GM20431 (cell line): ENCODE measurements at regions not wholly inside any gene's neighbourhood (a gene's known extent, or its start where the extent isn't known, plus 50 kb on each side); places are given as distances from the start of the nearest gene placed in this dataset.
"Not testable (repeated sequence)": the region's sequence is repeated elsewhere in the genome, so short reads cannot be mapped to it uniquely, and the experiment has no call there.

ENCODE experiments used
- in situ Hi-C: fragments of 300-500 bp; cut with MseI, MboI; formaldehyde crosslinking; loops from one replicate; pipeline ENCODE4 v1.15.0; 2020; ENCODE audit warnings: low sequenced_read_pairs; ENCODE audit not compliant: unreplicated experiment

DNA sequence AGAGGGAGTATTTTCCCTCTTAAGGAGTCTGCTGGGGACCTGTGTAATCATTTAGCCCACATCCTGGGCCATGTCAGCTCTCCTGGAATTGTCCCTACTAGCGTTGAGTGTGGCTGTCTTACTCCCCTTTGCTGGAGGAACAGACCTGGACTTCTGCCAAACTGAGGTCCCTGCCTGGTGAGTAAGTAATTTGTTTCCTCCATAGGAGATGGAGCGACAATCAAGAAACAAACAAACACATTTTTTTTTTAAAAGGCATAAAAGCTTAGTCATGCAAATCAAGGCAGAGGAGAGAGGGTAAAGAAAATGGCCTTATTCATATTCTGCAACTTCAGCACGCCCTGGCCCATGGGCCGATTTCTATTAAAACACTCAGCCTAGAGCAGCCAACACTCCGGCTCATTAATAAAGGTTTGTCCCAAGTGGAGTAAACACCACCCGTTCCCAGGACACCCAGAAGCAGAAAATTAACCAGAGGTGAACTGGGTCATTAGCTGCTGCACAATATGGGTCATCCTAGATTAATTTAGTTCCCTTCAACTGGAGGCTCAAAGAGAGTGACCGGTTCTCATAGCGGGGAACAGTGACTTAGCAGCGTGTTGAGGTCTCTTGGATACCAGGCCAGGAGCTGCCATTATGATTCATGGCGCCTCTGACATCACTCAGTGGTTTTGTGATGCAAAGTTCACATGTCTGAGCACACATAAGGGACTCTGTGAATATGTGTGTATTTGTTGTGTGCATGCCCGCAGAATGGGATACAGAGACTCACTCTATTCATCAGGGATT lies 165.0 kb upstream of the SULF2 start:
- in situ Hi-C loops: no loop called here

DNA sequence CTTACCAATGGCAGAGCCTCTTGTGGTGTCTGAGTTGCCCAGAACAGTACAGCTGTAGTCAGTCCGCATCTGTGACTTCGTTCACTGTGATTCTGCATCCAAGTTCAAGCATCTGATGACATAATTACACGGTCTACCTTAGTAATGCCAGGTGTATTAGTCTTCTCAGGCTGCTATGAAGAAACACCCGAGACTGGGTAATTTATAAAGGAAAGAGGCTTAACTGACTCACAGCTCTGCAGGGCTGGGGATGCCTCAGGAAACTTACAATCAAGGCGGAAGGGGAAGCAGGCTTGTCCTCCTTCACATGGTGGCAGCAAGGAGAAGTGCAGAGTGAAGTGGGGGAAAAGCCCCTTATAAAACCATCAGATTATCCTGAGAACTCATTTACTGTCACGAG lies 163.9 kb upstream of the SULF2 start:
- in situ Hi-C loops: no loop called here

DNA sequence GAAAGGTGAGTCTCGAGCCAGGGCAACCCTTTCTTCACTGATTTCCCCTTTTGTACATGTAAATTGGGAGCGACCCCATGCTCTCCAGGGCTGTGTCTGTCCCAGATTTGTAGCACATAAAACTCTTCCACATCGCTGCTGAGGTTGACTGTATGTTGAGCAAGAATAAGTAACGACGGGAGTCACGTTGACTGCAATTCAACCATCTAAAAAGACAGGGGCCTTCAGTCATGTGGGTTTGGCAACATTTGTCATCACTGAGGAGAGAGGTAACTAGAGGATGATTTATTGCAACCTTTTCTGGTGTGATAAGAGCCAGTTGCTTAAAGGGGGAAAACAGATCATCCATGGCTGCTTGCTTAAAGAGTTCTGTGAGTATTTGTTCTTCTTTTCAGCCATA lies 159.4 kb upstream of the SULF2 start:
- in situ Hi-C loops: no loop called here

DNA sequence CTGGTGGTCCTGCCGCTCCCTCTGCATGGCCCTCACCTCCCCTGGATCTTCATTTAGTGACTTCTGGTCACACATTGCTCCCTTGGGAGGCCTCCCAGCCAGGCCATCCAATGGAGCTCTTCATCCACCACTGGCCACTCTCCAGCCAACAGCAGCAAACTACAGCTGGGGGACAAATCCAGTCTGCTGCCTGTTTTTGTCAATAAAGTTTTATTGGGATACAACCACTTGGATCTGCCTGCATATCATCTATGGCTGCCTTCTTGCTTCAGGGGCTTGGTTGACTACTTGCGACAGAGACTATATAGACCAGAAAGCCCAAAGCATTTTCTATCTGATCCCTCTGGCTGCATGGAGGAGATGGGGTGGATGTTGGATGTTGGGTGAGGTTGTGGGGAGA lies 156.6 kb upstream of the SULF2 start:
- in situ Hi-C loops: no loop called here

DNA sequence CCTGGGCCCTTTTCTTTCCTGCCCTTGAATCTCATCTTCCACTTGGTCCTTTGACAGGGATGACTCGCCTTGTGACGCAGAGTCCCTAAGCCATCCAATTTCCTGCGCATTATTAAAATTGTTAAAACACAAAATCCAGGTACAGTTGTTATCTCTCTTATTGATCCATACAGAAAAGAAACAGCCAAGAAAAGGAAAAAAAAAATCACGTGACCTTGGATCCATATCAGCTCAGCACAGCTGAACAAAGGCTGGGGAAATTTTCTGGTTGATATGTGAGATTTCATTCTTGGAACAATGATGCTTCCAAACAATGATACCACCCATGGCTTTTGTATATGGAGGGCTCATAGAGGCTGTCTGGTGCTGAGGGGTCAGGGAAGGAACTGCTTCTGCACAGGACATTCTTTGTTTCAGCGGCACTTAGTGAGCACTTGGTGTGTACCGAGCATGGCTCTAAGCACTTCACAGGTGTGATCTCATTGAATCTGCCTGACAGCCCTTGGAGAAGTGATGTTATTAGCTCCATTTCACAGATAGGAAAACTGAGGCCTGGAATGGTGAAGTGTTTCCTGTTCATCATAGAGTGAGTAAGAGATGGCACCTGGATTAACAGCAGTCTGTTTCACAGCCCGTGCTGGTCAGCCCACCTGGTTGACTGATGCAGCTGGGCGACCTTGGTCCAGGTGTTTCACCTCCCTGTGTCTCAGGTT lies 155.0 kb upstream of the SULF2 start:
- in situ Hi-C loops: no loop called here

DNA sequence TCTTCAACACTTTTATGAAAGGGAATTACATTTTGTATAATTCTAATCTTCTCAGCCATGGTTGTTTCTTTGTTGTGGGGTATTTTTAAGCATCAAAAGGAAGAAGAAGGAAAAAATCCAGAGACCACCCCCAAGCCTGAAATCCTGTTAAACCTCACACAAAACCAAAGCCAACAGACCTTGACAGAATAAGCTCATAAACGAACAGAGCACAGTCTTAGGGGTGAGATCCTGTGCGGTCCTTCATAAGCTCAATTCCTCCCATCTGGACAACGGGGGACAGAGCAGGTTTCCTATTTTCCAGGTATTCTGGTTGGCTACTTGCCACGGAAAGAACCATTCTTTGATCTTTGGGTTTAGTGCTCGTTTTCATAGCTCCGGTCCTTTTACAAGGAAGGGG lies 151.3 kb upstream of the SULF2 start:
- in situ Hi-C loops: no loop called here

DNA sequence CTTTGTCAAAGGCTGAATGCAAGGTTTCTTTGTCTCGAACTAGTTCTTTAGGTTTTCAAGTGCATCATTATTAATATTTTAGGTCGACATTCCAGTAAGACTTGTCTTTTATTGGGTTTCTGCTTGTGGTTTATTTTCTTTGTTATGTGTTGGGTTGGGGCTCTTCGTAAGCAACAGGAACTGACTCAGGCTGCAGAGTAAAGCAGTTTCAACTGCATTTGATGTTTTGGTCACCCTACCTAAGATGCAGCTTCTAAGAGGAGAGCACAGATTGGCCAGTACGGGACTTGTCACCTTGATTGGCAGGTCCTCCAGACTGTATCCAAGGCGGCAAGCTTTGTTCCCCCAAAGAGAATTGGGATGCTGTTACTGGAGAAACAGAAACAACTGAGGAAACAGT lies 149.5 kb upstream of the SULF2 start:
- in situ Hi-C loops: no loop called here

DNA sequence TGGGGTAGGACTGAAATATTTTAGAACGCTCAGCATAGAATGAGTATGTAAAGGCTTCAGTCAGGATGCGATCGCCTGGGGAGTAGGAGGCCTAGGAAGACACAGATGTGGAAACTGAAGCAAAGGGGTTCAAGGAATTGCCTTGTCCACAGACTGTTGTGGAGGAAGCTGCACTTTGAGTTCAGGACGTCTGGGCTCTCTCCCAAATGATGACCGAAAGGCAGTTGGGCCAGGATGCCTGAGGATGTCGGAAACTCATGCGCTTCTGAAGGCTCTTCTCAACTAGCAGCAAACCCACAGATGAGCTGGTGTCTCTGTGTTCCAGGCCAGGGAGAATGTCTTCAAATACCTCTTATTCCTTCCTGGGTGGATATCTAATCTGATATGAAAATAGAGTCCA lies 146.2 kb upstream of the SULF2 start:
- in situ Hi-C loops: no loop called here

DNA sequence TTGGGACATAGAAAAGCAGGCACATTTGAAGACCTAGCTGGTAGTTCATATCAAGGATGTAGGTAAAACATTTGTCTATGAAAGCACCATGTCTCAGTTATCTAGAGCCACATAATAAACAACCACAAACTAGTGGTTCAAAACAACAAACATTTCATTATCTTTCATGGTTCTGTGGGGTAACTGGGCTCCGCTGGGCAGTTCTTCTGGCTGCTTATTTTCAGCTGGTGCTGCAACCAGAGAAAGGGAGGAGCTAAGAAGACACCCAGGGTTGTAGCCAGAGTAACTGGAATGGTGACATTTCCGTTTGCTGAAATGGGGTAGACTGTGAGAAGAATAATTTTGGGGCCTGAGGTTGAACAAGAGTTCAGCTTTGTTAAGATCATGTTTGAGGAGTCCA lies 145.7 kb upstream of the SULF2 start:
- in situ Hi-C loops: no loop called here

DNA sequence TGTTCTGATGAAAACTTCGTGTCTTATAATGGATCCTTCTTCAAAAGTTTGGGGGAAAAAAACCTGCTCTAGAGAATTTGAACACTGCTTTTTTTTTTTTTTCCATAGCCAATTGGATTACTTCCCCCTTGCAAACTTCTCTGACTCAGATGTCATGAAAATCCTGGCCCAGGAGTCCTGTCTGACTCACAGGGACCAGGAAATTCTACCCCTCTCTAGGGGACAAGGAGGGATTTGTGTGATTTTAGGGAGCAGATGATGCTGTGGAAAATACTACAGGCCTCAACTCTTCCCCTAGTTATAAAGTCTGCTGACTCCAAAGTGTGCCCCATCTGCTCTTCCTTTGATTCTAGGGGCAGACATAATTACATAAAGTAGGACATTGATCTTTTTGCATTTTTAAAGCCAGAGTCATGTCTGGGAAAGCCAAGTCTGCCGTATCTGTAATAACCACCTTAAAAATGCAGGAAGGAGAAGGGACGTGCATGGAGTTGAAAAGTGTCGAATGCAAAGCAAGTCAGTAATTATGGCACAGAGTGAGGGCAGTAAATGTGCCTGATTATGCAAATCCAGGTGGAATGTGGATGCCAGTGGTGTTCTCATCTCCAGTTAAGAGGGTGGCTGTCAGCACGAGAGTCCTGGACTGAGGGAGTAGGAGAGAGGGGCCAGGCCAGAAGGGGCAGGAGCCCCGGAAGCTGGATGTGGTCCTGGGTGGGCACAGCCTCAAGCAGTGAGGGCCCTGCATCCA lies 144.3 kb upstream of the SULF2 start:
- in situ Hi-C loops: no loop called here

DNA sequence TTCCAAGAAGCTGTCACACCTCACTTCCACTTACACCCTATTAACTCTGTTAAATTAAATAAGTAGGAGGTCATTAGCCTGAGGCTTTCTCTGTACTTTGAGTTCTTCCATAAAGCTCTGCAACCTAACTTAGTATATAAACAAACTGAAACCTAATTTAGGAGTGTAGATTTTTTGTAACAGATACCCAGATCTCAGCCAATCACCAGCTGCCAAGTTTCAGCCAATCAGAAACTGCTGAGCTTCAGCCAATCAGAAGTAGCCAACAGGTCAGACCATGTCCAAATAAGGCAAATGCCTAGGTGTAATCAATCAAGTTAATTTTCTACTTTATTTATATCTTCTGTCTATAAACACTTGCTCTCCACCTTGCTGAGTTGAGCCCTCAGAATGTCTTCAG lies 142.7 kb upstream of the SULF2 start:
- in situ Hi-C loops: no loop called here

DNA sequence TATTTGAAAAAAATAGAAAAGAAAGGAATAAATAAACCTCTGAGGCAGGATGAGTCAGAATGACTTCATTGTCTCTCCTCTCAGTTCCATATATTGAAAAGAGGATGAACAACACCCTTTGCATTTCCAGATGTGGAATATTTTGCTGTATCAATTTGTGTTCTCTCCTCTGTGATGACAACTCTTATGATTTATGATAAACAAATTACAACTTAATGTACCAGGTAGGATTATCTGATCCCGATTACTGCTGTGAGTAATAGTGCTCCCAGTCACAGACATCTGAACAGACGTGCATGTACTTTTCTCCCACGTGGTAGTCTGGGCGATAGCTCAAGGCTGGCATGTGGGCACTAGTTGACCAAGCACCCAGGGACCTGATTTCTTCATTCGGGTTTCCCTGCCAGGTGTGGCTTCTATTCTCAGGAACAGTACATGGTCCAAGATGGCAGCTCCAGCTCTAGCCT lies 142.1 kb upstream of the SULF2 start:
- in situ Hi-C loops: no loop called here

DNA sequence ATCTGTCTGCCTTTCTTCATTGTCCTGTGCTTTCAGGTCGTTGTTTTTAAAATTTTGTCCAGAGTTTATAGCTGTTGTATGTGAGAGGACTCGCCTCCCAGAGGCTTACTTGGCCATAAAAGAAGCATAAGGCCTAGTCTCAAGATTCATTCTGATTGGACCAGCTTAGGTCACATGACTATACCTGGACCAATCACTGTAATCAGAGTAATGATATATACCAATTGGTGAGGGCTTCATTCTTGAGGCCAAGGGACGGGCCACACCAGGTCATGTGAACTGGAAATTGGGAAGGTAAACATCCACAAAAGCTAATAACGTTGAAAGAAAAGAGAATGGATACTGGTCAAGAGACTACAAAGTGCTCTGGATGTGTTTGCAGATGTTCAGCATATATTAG lies 141.4 kb upstream of the SULF2 start:
- in situ Hi-C loops: no loop called here

DNA sequence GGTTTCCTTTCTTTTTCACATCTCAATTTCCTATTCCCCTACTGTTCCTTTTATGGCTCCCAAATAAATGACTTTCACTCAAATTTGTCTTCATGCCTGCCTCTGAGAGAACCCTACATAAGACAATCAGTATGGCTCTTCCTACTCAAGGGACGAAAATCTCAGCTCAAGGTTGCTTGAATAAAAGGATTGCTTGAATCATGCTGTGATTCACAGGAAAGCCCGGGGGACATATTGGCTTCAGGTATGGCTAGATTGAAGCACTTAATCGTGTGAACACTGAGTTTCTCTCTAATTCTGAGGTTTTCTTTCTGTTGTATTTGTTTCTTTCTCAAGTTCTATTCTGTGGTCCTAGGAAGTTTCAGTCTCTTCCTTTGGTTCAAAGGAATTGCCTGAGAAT lies 140.3 kb upstream of the SULF2 start:
- in situ Hi-C loops: no loop called here

DNA sequence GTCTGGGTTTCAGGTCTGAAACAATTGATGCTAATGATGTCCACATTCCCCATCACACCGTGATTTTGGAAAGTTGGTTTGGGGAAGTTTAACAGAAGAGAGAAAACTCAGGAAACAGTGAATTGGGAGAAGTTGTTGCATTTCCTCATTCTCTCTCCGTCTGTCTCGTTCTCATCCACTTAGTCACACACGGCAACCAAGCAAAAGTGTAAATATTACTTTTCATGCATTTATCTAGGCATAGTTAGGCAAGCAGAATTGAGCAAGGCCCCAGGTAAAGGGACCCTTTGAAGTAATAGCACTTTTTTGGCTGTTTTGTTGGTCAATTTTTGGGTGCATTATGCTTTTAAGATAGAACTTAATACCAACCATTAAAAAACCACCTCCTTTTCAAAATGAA lies 137.0 kb upstream of the SULF2 start:
- in situ Hi-C loops: no loop called here

DNA sequence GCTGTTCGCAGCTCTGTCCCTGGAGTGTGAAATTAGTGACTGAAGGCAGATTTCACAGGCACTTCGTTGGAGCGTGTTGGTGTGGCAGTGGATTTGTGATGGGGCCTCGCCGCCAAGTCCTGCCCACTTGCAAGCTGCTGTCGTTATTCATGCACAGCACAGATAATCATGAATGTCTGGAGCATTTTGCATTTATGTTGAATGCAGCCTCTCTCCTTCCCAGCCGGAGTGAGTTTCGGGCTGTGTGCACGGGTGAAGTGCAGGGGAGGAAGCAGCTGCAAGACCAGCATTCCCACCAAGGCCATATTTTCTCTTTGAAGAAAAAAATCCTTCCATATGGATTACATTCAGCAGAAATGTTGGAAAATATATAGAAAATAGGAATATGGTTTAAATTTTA lies 136.5 kb upstream of the SULF2 start:
- in situ Hi-C loops: not testable (repeated sequence)

DNA sequence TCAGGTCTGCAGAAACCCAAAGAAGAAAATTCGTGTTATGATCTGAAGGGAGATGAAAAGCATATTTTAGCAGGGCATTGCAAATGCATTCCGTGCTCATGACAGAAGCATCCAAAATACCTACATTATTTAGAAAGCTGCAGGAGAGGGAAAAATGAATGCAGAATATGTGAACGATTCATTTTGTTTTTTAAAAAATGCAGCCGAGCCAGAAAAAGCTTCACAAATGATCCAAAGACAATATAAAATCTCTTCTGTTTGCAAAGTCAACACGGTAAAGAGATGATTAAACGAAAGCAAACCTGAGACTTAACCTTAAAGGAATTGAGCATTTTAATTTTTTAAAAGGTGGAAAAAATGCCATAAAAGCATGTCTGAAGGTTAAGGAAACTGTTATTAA lies 136.1 kb upstream of the SULF2 start:
- in situ Hi-C loops: no loop called here

DNA sequence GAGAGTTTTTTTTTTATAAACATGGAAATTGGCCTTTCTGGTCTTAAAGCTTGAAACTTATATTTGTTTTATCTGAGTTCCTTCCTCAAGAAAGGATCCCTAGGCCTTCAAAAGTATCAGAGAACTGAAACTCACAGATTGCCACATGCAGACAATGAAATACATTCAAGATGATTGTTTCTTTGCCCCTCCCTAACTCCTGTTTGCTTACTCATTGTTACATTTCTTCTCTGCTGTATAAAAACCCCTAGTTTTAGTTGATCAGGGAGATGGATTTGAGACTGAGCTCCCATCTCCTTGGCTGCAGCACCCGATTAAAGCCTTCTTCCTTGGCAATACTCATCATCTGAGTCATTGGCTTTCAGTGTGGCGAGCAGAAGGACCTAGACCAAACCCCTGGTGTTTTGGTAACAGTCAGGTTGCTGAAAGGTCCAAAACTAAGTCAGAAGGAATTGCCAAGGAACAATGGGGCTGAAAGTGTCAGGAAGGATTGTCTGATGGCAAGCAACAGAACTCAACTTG lies 132.3 kb upstream of the SULF2 start:
- in situ Hi-C loops: no loop called here

DNA sequence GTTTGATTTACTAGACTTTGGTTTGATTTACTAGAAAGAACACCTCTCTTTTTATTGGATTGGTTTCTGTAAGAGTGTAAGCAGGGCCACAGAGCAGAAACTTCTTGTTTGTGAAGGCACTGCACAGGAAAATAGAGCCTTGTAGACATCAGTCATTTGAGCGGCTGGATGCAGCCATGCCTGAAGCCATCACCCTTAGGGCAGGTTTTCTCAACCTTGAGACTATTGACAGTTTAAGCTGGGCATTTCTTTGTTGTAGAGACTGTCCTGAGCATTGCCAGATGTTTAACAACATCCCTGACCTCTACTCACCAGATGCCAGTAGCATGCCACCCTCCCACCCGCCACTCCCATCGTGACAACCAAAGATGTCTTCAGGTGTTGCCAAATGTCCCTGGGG lies 130.2 kb upstream of the SULF2 start:
- in situ Hi-C loops: no loop called here

DNA sequence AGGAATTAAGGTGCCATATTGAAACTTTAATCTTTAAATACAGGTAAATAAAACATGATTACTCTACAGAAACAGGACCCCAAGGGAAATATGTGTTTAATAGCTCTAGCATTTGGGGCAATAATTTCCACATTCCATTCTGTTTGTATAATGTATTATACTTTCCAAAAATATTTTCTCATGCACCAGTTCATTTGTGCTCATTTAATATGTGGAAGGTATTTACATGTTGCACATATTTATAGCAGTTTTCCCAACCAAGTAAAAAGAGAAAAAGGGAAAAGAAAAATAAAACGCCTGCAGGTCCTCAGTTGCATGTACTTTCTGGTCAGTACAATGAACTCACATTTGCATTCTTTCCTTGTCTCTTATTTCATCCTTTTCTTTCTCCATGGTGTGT lies 129.5 kb upstream of the SULF2 start:
- in situ Hi-C loops: no loop called here
